SK-N-SH (cell line): ENCODE measurements at regions not wholly inside any gene's neighbourhood (a gene's known extent, or its start where the extent isn't known, plus 50 kb on each side); places are given as distances from the start of the nearest gene placed in this dataset.
A peak's percentile ranks its signal among the peaks of the same experiment; 100 is the strongest.

Experiments used
- CTCF ChIA-PET: fragments of 300-600, 350-600 bp; formaldehyde crosslinking; extraction: SDS; loops from one replicate; lab custom pipeline; 2021; lab: Yijun Ruan, JAX
- POLR2A ChIA-PET: fragments of 350-600 bp; sonication (Branson Sonifier 250); formaldehyde crosslinking; extraction: SDS; loops from one replicate; lab custom pipeline; 2020; ENCODE audit warnings: antibody characterized with exemption, inconsistent platforms; lab: Yijun Ruan, JAX
- DNase-seq: peaks from one replicate; pipeline ENCODE4 v3.0.0; 2012
- H2AFZ ChIP-seq: fragments of 200-600 bp; sonication (generic); 2 replicates; pipeline ENCODE4 v1.8.1; 2016; ENCODE audit warnings: antibody characterized with exemption, mild to moderate bottlenecking, low read depth
- H3F3A ChIP-seq: fragments of 200-600 bp; sonication (generic); replicated peaks from 2 replicates; pipeline ENCODE3; 2016; ENCODE audit warnings: antibody characterized with exemption, mild to moderate bottlenecking; ENCODE audit not compliant: insufficient read depth
- H3K27ac ChIP-seq, 2 experiments: fragments of 200-500 bp in 1 of 2; fragments of 200-600 bp in 1 of 2; sonication (Bioruptor generic) in 1 of 2; sonication (generic), shearing (Covaris generic) in 1 of 2; 2 replicates each; pipeline versions ENCODE4 v1.5.1 to v1.6.1; 2014 to 2016; ENCODE audit warnings: low read depth in 2 of 2, inconsistent platforms in 1 of 2, low read length in 1 of 2, mild to moderate bottlenecking in 1 of 2, mixed read lengths in 1 of 2
- H3K27me3 ChIP-seq: fragments of 200-600 bp; sonication (generic), shearing (Covaris generic); 2 replicates; pipeline ENCODE4 v1.6.1; 2016; ENCODE audit warnings: mixed run types; ENCODE audit not compliant: insufficient read depth
- H3K36me3 ChIP-seq, 2 experiments: fragments of 200-500 bp in 1 of 2; fragments of 200-600 bp in 1 of 2; sonication (Bioruptor generic) in 1 of 2; sonication (generic) in 1 of 2; replicated peaks in 1 of 2; 2 replicates each; pipeline versions ENCODE3 to v1.5.1; 2014 to 2016; ENCODE audit warnings: low read length in 1 of 2, mild to moderate bottlenecking in 1 of 2; ENCODE audit not compliant: insufficient read depth in 2 of 2, control insufficient read depth in 1 of 2
- H3K4me1 ChIP-seq, 2 experiments: fragments of 200-500 bp in 1 of 2; fragments of 200-600 bp in 1 of 2; sonication (Bioruptor generic) in 1 of 2; sonication (generic), shearing (Covaris generic) in 1 of 2; 2 replicates each; pipeline versions ENCODE4 v1.5.1 to v1.6.1; 2014 to 2016; ENCODE audit warnings: low read depth in 1 of 2, low read length in 1 of 2, mixed run types in 1 of 2; ENCODE audit not compliant: insufficient read depth in 2 of 2, control insufficient read depth in 1 of 2
- H3K4me2 ChIP-seq: fragments of 200-600 bp; sonication (generic), shearing (Covaris generic); 2 replicates; pipeline ENCODE4 v1.6.1; 2017; ENCODE audit warnings: mixed run types
- H3K4me3 ChIP-seq, 2 experiments: fragments of 200-500 bp in 1 of 2; fragments of 200-600 bp in 1 of 2; sonication (Bioruptor generic) in 1 of 2; sonication (generic), shearing (Covaris generic) in 1 of 2; 2 replicates each; pipeline versions ENCODE4 v1.5.1 to v1.8.1; 2014 to 2016; ENCODE audit warnings: low read depth in 2 of 2, inconsistent platforms in 1 of 2, low read length in 1 of 2, mild to moderate bottlenecking in 1 of 2, mixed read lengths in 1 of 2, moderate library complexity in 1 of 2
- H3K79me2 ChIP-seq: fragments of 200-600 bp; sonication (generic); 2 replicates; pipeline ENCODE4 v1.8.1; 2017; ENCODE audit warnings: mild to moderate bottlenecking; ENCODE audit not compliant: insufficient read depth
- H3K9ac ChIP-seq: fragments of 200-600 bp; sonication (generic); 2 replicates; pipeline ENCODE4 v1.6.1; 2017; ENCODE audit warnings: mixed run types
- H3K9me2 ChIP-seq: fragments of 200-600 bp; sonication (generic); 2 replicates; pipeline ENCODE4 v1.6.1; 2017; ENCODE audit warnings: mixed run types
- H3K9me3 ChIP-seq: fragments of 200-600 bp; sonication (generic); 2 replicates; pipeline ENCODE4 v1.6.1; 2017; ENCODE audit warnings: mixed run types, mild to moderate bottlenecking, moderate library complexity
- H4K20me1 ChIP-seq: fragments of 200-600 bp; sonication (generic); 2 replicates; pipeline ENCODE4 v1.6.1; 2017; ENCODE audit warnings: mild to moderate bottlenecking, mixed run types; ENCODE audit not compliant: insufficient read depth
- ELF1 ChIP-seq: IDR thresholded peaks from 2 replicates; pipeline ENCODE4 v1.4.0; 2012
- EP300 ChIP-seq, 2 experiments: IDR thresholded peaks; 2 replicates each; pipeline versions ENCODE4 v1.4.0 to v1.6.1; 2012; ENCODE audit warnings: borderline replicate concordance in 1 of 2, low read depth in 1 of 2, low read length in 1 of 2
- FOXM1 ChIP-seq: IDR thresholded peaks from 2 replicates; pipeline ENCODE4 v1.4.0; 2012; ENCODE audit warnings: low read depth, mild to moderate bottlenecking
- MXI1 ChIP-seq: IDR thresholded peaks from 2 replicates; pipeline ENCODE4 v1.6.1; 2012; ENCODE audit warnings: mild to moderate bottlenecking, low read depth, low read length, improper control_type of control experiment
- RFX5 ChIP-seq: IDR thresholded peaks from 2 replicates; pipeline ENCODE4 v1.6.1; 2012; ENCODE audit warnings: mild to moderate bottlenecking, improper control_type of control experiment, low read length
- RXRA ChIP-seq: IDR thresholded peaks from 2 replicates; pipeline ENCODE4 v1.4.0; 2012; ENCODE audit warnings: low read depth, mild to moderate bottlenecking, borderline replicate concordance
- SIN3A ChIP-seq: IDR thresholded peaks from 2 replicates; pipeline ENCODE4 v1.6.1; 2012; ENCODE audit warnings: low read depth, mild to moderate bottlenecking, low read length, moderate library complexity, borderline replicate concordance
- SMC3 ChIP-seq: IDR thresholded peaks from 2 replicates; pipeline ENCODE4 v1.6.1; 2012; ENCODE audit warnings: low read depth, low read length, improper control_type of control experiment
- TAF1 ChIP-seq: IDR thresholded peaks from 2 replicates; pipeline ENCODE4 v1.6.1; 2012; ENCODE audit warnings: low read depth, mild to moderate bottlenecking, low read length, moderate library complexity, borderline replicate concordance
- TEAD4 ChIP-seq: IDR thresholded peaks from 2 replicates; pipeline ENCODE4 v1.4.0; 2012; ENCODE audit warnings: mild to moderate bottlenecking, borderline replicate concordance; ENCODE audit not compliant: insufficient read depth
- ZBTB33 ChIP-seq: IDR thresholded peaks from 2 replicates; pipeline ENCODE4 v1.4.0; 2012; ENCODE audit warnings: low read depth, borderline replicate concordance
- WGBS: methylation state at CpG from one replicate; pipeline ENCODE4 v1.1.6; 2017; ENCODE audit warnings: low lambda C conversion rate; 5-methylcytosine and 5-hydroxymethylcytosine counted together

- no peak for TF ChIP-seq MXI1
- TF ChIP-seq TEAD4 = no peak
- no peak for TF ChIP-seq RXRA
Observed at GRCh38 chr13:105925496-105925895, 610.0 kb downstream of the EFNB2 start (continued).

GRCh38 chr13:105921711-105922110 lies 613.8 kb downstream of the EFNB2 start:
- Histone ChIP-seq H3K9me3 (no peaks in the 10 kb centered on the region), H3K4me3 (no peak overlapping the region), H3K27ac (no peak overlapping the region), H3K9ac (no peak overlapping the region), H3F3A (no peaks in the 10 kb centered on the region), H3K4me2 (no peak overlapping the region), H2AFZ (no peak overlapping the region), H3K27me3 (no peaks in the 10 kb centered on the region), H3K9me2 (no peaks in the 10 kb centered on the region), H4K20me1 (no peaks in the 10 kb centered on the region), H3K36me3 (no peaks in the 10 kb centered on the region), H3K4me1 (peaks cover 0 to 6% of the 10 kb centered on the region in 2 experiments; a peak in 2 of 4 replicates), H3K79me2 (no peaks in the 10 kb centered on the region)
- POLR2A ChIA-PET = no interaction called here
- CTCF ChIA-PET = no interaction called here
- TF ChIP-seq ELF1 = no peak
- TF ChIP-seq EP300 (IDR thresholded peaks at IDR 0.05; ENCODE audit: borderline replicate concordance in 1 of 2, low read depth in 1 of 2, low read length in 1 of 2) = no peak
- no peak for TF ChIP-seq SIN3A
- no peak for TF ChIP-seq ZBTB33
- no peak for DNase-seq
- 67% methylated on average over 3 of the region's 3 CpGs for WGBS

GRCh38 chr13:105920370-105920769 lies 615.1 kb downstream of the EFNB2 start:
- H3K9ac ChIP-seq = no peak overlapping the region
- H3K9me2 ChIP-seq = no peaks in the 10 kb centered on the region
- no peak for DNase-seq
- peaks cover 0 to 6% of the 10 kb centered on the region in 2 experiments; a peak in 2 of 4 replicates for H3K4me1 ChIP-seq
- H3K79me2 ChIP-seq = no peaks in the 10 kb centered on the region
- no peaks in the 10 kb centered on the region for H3K9me3 ChIP-seq
- H3K4me3 ChIP-seq = no peak overlapping the region
- H3K27me3 ChIP-seq = no peaks in the 10 kb centered on the region
- H4K20me1 ChIP-seq = no peaks in the 10 kb centered on the region
- POLR2A ChIA-PET = no interaction called here
- CTCF ChIA-PET = no interaction called here
- no peaks in the 10 kb centered on the region for H3F3A ChIP-seq
- 45% methylated on average over 4 of the region's 4 CpGs for WGBS
- no peaks in the 10 kb centered on the region for H3K36me3 ChIP-seq
- no peak overlapping the region for H3K4me2 ChIP-seq
- TF ChIP-seq TAF1 (no peak), FOXM1 (no peak), SMC3 (no peak), RFX5 (no peak)
- TF ChIP-seq, all 33 proteins: peak for 0
- H2AFZ ChIP-seq = peak overlapping the region; percentile 56; the same call in 1 of the 2 replicates
- peak overlapping the region in 1 of 2 experiments; percentile 30; a peak in 1 of 4 replicates for H3K27ac ChIP-seq
